ENCODE measurements at regions not wholly inside any gene's neighbourhood (a gene's known extent, or its start where the extent isn't known, plus 50 kb on each side); places are given as distances from the start of the nearest gene placed in this dataset.
"Not testable (repeated sequence)": the region's sequence is repeated elsewhere in the genome, so short reads cannot be mapped to it uniquely, and the experiment has no call there.

DNA sequence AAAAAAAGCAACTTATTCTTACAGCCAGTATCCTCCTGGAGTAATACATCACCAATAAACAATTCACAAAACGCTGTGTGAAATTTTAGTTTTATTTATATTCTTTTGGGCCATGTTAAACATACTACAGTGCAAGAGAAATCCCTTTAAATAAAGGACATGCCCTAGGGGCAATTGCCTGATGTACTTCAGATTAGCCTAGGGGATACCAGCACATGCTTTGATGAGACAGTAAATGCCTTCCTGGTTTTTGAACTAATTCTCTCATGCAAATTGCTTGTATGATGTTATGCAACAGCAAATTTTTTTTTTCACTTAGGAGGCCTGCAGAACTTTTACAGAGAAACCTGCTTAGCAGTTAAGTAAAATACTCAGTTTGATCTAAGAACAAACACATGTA lies 711.9 kb upstream of the FRG1 start:
- CTCF ChIA-PET, result no interaction called here
- TF ChIP-seq, protein P1, sequence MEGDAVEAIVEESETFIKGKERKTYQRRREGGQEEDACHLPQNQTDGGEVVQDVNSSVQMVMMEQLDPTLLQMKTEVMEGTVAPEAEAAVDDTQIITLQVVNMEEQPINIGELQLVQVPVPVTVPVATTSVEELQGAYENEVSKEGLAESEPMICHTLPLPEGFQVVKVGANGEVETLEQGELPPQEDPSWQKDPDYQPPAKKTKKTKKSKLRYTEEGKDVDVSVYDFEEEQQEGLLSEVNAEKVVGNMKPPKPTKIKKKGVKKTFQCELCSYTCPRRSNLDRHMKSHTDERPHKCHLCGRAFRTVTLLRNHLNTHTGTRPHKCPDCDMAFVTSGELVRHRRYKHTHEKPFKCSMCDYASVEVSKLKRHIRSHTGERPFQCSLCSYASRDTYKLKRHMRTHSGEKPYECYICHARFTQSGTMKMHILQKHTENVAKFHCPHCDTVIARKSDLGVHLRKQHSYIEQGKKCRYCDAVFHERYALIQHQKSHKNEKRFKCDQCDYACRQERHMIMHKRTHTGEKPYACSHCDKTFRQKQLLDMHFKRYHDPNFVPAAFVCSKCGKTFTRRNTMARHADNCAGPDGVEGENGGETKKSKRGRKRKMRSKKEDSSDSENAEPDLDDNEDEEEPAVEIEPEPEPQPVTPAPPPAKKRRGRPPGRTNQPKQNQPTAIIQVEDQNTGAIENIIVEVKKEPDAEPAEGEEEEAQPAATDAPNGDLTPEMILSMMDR (IDR thresholded peaks at IDR 0.05; ENCODE audit: unreplicated experiment), result no peak
- Mint-ChIP-seq H3K27me3 (ENCODE audit: unreplicated experiment) (no peaks in the 10 kb centered on the region), H3K4me1 (ENCODE audit: low read depth, unreplicated experiment) (no peaks in the 10 kb centered on the region), H3K4me3 (ENCODE audit: low read depth, unreplicated experiment) (no peak overlapping the region), H3K9me3 (ENCODE audit: low read depth, unreplicated experiment) (no peaks in the 10 kb centered on the region), H3K36me3 (ENCODE audit: insufficient read depth, unreplicated experiment) (no peaks in the 10 kb centered on the region), H3K27ac (ENCODE audit: unreplicated experiment) (no peak overlapping the region)
- no TSS peak for BruUV-seq (replicated peaks)
- DNase-seq, result no peak
- intact Hi-C loops (cut with micrococcal nuclease; ENCODE audit: unreplicated experiment), result no loop called here

DNA sequence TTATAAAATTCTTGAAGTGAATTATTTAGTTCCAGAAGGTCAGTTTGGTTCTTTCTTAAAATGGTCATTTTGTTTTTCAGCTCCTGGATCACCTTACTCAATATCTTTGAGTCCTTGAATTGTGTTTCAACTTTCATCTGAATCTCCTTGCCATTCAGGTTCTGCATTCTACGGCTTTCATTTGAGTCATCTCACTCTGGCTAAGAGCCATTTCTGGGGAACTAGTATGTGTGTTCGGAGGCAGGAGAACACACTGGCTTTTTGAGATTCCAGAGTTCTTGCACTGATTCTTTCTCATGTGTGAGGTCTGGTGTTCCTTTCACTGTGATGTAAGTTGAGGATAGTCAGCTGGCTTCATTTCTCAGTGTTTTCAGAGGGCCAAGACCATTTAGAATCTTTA lies 708.4 kb upstream of the FRG1 start:
- H3K27me3 Mint-ChIP-seq (ENCODE audit: unreplicated experiment), result no peaks in the 10 kb centered on the region
- no peaks in the 10 kb centered on the region for H3K36me3 Mint-ChIP-seq (ENCODE audit: insufficient read depth, unreplicated experiment)
- intact Hi-C loops (cut with micrococcal nuclease; ENCODE audit: unreplicated experiment), result no loop called here
- BruUV-seq (replicated peaks), result no TSS peak
- H3K4me3 Mint-ChIP-seq (ENCODE audit: low read depth, unreplicated experiment), result no peak overlapping the region
- no peaks in the 10 kb centered on the region for H3K4me1 Mint-ChIP-seq (ENCODE audit: low read depth, unreplicated experiment)
- no peak overlapping the region for H3K27ac Mint-ChIP-seq (ENCODE audit: unreplicated experiment)
- CTCF ChIA-PET, result no interaction called here
- no peaks in the 10 kb centered on the region for H3K9me3 Mint-ChIP-seq (ENCODE audit: low read depth, unreplicated experiment)
- TF ChIP-seq, protein P1 (IDR thresholded peaks at IDR 0.05; ENCODE audit: unreplicated experiment), result no peak
- DNase-seq, result peak; percentile 2

DNA sequence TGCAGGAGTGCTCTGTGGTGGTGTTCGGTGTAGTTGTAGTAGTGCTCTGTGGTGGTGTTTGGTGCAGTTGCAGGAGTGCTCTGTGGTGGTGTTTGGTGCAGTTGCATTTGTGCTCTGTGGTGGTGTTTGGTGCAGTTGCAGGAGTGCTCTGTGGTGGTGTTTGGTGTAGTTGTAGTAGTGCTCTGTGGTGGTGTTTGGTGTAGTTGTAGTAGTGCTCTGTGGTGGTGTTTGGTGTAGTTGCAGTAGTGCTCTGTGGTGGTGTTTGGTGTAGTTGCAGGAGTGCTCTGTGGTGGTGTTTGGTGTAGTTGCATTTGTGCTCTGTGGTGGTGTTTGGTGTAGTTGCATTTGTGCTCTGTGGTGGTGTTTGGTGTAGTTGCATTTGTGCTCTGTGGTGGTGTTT lies 706.9 kb upstream of the FRG1 start:
- DNase-seq; H3K4me3 Mint-ChIP-seq (ENCODE audit: low read depth, unreplicated experiment); H3K36me3 Mint-ChIP-seq (ENCODE audit: insufficient read depth, unreplicated experiment); H3K9me3 Mint-ChIP-seq (ENCODE audit: low read depth, unreplicated experiment); BruUV-seq (replicated peaks); intact Hi-C loops (cut with micrococcal nuclease; ENCODE audit: unreplicated experiment); H3K27ac Mint-ChIP-seq (ENCODE audit: unreplicated experiment); H3K27me3 Mint-ChIP-seq (ENCODE audit: unreplicated experiment); CTCF ChIA-PET; H3K4me1 Mint-ChIP-seq (ENCODE audit: low read depth, unreplicated experiment): not testable (repeated sequence)

DNA sequence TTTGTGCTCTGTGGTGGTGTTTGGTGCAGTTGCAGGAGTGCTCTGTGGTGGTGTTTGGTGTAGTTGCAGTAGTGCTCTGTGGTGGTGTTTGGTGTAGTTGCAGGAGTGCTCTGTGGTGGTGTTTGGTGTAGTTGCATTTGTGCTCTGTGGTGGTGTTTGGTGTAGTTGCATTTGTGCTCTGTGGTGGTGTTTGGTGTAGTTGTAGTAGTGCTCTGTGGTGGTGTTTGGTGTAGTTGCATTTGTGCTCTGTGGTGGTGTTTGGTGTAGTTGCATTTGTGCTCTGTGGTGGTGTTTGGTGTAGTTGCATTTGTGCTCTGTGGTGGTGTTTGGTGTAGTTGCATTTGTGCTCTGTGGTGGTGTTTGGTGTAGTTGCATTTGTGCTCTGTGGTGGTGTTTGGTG lies 705.7 kb upstream of the FRG1 start:
- not testable (repeated sequence) for H3K4me3 Mint-ChIP-seq (ENCODE audit: low read depth, unreplicated experiment); BruUV-seq (replicated peaks); H3K4me1 Mint-ChIP-seq (ENCODE audit: low read depth, unreplicated experiment)

DNA sequence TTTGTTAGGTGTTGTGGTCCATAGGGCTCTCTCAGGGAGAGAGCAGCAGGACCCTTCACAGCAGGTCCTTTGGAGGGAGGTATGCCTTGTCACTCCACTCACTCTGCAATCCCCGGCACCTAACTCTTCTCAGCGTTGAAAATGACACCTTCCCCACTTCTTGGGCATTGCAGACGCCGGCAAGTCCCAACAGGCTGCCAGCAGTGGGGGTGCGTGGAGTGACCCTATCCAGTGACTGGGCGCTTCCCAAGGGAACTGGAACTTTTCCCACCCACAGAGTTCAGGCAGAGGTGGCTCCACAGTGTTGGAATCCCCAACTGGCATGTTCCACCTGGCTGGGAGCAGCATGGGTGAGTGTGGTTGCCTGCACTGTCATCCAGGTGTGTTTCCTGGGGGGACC lies 705.1 kb upstream of the FRG1 start:
- intact Hi-C loops (cut with micrococcal nuclease; ENCODE audit: unreplicated experiment), result no loop called here
- no peaks in the 10 kb centered on the region for H3K4me1 Mint-ChIP-seq (ENCODE audit: low read depth, unreplicated experiment)
- H3K4me3 Mint-ChIP-seq (ENCODE audit: low read depth, unreplicated experiment), result no peak overlapping the region
- no peaks in the 10 kb centered on the region for H3K27me3 Mint-ChIP-seq (ENCODE audit: unreplicated experiment)
- no peak for DNase-seq
- no peak overlapping the region for H3K27ac Mint-ChIP-seq (ENCODE audit: unreplicated experiment)
- no peaks in the 10 kb centered on the region for H3K36me3 Mint-ChIP-seq (ENCODE audit: insufficient read depth, unreplicated experiment)
- TF ChIP-seq, protein P1 (IDR thresholded peaks at IDR 0.05; ENCODE audit: unreplicated experiment), result no peak
- H3K9me3 Mint-ChIP-seq (ENCODE audit: low read depth, unreplicated experiment), result no peaks in the 10 kb centered on the region
- no TSS peak for BruUV-seq (replicated peaks)
- CTCF ChIA-PET, result no interaction called here

More for the DNA sequence above, 705.7 kb upstream of the FRG1 start:
- H3K9me3 Mint-ChIP-seq (ENCODE audit: low read depth, unreplicated experiment); intact Hi-C loops (cut with micrococcal nuclease; ENCODE audit: unreplicated experiment); DNase-seq; H3K36me3 Mint-ChIP-seq (ENCODE audit: insufficient read depth, unreplicated experiment); H3K27me3 Mint-ChIP-seq (ENCODE audit: unreplicated experiment); H3K27ac Mint-ChIP-seq (ENCODE audit: unreplicated experiment); CTCF ChIA-PET: not testable (repeated sequence)

DNA sequence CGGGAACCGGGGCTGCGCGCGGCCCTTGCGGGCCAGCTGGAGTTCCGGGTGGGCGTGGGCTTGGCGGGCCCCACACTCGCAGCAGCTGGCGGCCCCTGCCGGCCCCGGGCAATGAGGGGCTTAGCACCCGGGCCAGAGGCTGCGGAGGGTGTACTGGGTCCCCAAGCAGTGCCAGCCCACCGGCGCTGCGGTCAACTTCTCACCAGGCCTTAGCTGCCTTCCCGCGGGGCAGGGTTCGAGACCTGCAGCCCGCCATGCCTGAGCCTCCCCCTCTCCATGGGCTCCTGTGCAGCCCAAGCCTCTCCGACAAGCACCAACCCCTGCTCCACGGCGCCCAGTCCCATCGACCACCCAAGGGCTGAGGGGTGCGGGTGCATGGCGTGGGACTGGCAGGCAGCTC lies 704.4 kb upstream of the FRG1 start:
- H3K27me3 Mint-ChIP-seq (ENCODE audit: unreplicated experiment); H3K4me1 Mint-ChIP-seq (ENCODE audit: low read depth, unreplicated experiment); BruUV-seq (replicated peaks); H3K36me3 Mint-ChIP-seq (ENCODE audit: insufficient read depth, unreplicated experiment); H3K27ac Mint-ChIP-seq (ENCODE audit: unreplicated experiment); CTCF ChIA-PET; H3K9me3 Mint-ChIP-seq (ENCODE audit: low read depth, unreplicated experiment); DNase-seq; intact Hi-C loops (cut with micrococcal nuclease; ENCODE audit: unreplicated experiment); H3K4me3 Mint-ChIP-seq (ENCODE audit: low read depth, unreplicated experiment): not testable (repeated sequence)
